ENCODE measurements at regions not wholly inside any gene's neighbourhood (a gene's known extent, or its start where the extent isn't known, plus 50 kb on each side); places are given as distances from the start of the nearest gene placed in this dataset.

DNA sequence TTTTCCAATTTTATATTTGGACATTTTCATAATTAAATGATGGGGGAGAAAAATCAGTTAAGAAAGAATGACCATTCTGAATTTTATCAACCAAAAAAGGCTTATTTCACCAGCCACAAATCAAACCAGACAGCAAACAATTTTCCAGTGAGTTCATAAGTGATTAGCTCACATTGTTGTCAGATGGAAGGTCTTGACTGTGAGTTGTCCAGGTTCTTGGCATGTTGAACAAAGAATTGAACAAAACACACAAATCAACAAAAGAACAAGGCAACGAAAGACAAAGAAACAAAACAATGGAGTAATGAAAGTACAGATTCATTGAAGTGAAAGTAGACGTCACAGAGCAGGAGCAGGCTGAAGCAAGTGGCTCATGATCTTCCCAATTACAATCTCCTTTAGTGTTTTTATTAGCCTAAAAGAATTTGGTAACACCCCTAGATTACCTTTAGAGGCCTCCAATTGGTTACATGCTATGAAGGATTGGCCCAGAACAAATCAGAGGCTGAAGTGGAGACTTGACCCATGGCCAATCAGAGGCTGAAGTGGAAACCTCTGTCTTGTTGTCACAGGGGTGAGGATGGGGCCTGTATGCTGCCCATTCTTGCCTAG, 248.7 kb downstream of the NEBL start:
- Histone ChIP-seq H3K27me3 (no peaks in the 10 kb centered on the region), H3K4me1 (no peaks in the 10 kb centered on the region), H3K27ac (no peak overlapping the region), H3K4me3 (no peak overlapping the region), H3K36me3 (no peaks in the 10 kb centered on the region), H3K9me3 (no peaks in the 10 kb centered on the region)
- intact Hi-C loops (cut with DNase I) = no loop called here
- ATAC-seq = no peak
- no peak for DNase-seq
- WGBS (ENCODE audit: insufficient coverage, low coverage, low lambda C conversion rate, missing lambda C conversion rate) = 48% methylated on average over 2 of the region's 2 CpGs
- TF ChIP-seq POLR2A (IDR thresholded peaks at IDR 0.05) = no peak
- TF ChIP-seq, protein P1, sequence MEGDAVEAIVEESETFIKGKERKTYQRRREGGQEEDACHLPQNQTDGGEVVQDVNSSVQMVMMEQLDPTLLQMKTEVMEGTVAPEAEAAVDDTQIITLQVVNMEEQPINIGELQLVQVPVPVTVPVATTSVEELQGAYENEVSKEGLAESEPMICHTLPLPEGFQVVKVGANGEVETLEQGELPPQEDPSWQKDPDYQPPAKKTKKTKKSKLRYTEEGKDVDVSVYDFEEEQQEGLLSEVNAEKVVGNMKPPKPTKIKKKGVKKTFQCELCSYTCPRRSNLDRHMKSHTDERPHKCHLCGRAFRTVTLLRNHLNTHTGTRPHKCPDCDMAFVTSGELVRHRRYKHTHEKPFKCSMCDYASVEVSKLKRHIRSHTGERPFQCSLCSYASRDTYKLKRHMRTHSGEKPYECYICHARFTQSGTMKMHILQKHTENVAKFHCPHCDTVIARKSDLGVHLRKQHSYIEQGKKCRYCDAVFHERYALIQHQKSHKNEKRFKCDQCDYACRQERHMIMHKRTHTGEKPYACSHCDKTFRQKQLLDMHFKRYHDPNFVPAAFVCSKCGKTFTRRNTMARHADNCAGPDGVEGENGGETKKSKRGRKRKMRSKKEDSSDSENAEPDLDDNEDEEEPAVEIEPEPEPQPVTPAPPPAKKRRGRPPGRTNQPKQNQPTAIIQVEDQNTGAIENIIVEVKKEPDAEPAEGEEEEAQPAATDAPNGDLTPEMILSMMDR (IDR thresholded peaks at IDR 0.05) = no peak

GRCh38 chr10:20647756-20648155, 249.4 kb downstream of the NEBL start:
- no peak for ATAC-seq
- H3K4me3 ChIP-seq = no peak overlapping the region
- H3K4me1 ChIP-seq = no peaks in the 10 kb centered on the region
- no peak overlapping the region for H3K27ac ChIP-seq
- H3K36me3 ChIP-seq = no peaks in the 10 kb centered on the region
- intact Hi-C loops (cut with DNase I) = no loop called here
- TF ChIP-seq, protein P1 (IDR thresholded peaks at IDR 0.05) = no peak
- TF ChIP-seq POLR2A (IDR thresholded peaks at IDR 0.05) = no peak
- no peak for DNase-seq
- no peaks in the 10 kb centered on the region for H3K9me3 ChIP-seq
- no peaks in the 10 kb centered on the region for H3K27me3 ChIP-seq

DNA sequence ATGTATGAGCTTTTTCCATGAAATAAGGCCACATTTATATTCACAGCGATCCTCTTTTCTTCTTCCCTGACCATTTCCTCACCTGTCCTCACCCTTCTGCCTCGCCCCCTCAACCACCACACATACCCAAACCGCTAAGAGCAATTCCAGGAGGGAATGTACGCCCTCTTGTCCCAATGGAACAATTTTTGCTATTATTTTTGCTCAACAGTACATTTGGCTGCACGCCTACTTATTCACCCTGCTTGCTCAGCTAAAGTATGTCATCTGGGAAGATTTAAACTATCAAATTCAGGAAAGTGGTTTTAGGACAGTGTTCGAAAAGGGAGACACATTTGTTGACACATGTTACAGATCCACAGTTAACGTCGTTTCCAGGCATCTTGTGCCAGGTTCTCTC, 252.7 kb downstream of the NEBL start:
- ATAC-seq = no peak
- Histone ChIP-seq H3K4me1 (no peaks in the 10 kb centered on the region), H3K36me3 (no peaks in the 10 kb centered on the region), H3K4me3 (no peak overlapping the region), H3K27me3 (no peaks in the 10 kb centered on the region), H3K27ac (no peak overlapping the region), H3K9me3 (no peaks in the 10 kb centered on the region)
- intact Hi-C loops (cut with DNase I) = no loop called here
- WGBS (ENCODE audit: insufficient coverage, low coverage, low lambda C conversion rate, missing lambda C conversion rate) = 44% methylated on average over 8 of the region's 8 CpGs
- no peak for DNase-seq
- TF ChIP-seq POLR2A (IDR thresholded peaks at IDR 0.05) = no peak
- TF ChIP-seq, protein P1 (IDR thresholded peaks at IDR 0.05) = no peak

DNA sequence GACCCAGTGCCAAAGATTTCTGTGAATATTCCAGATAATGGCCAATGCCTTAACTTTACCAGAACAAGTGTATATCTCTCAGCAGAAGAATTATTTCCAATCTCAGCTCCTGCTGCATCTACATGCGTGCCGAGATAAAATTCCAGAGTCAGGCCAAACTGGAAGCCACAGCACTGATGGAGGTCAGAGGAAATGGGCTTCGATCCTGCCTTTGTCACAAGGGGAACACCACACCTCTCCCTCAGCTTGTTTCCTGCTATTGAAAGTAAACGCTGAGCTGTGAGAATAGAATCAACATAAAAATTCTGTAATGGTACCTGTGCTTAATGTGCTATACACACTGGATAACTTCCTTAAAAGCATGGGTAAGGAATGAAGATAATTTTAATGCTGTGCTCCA, 255.5 kb downstream of the NEBL start:
- Histone ChIP-seq H3K4me1 (no peaks in the 10 kb centered on the region), H3K9me3 (no peaks in the 10 kb centered on the region), H3K4me3 (no peak overlapping the region), H3K27me3 (no peaks in the 10 kb centered on the region), H3K27ac (no peak overlapping the region), H3K36me3 (no peaks in the 10 kb centered on the region)
- DNase-seq = no peak
- no peak for TF ChIP-seq POLR2A (IDR thresholded peaks at IDR 0.05)
- TF ChIP-seq, protein P1 (IDR thresholded peaks at IDR 0.05) = no peak
- intact Hi-C loops (cut with DNase I) = no loop called here
- ATAC-seq = no peak
- 34% methylated on average over 4 of the region's 4 CpGs for WGBS (ENCODE audit: insufficient coverage, low coverage, low lambda C conversion rate, missing lambda C conversion rate)

- Histone ChIP-seq H3K27me3 (no peaks in the 10 kb centered on the region), H3K9me3 (no peaks in the 10 kb centered on the region), H3K36me3 (no peaks in the 10 kb centered on the region), H3K4me3 (no peak overlapping the region), H3K4me1 (no peaks in the 10 kb centered on the region), H3K27ac (no peak overlapping the region)
- DNase-seq (no peak), ATAC-seq (no peak)
- intact Hi-C loops (cut with DNase I) = no loop called here
- no peak for TF ChIP-seq POLR2A (IDR thresholded peaks at IDR 0.05)
- TF ChIP-seq, protein P1 (IDR thresholded peaks at IDR 0.05) = no peak
Observed at GRCh38 chr10:20635570-20635969, 261.5 kb downstream of the NEBL start.

Data from right lobe of liver (tissue), 6 donors.